PC-9 (cell line): ENCODE measurements at regions not wholly inside any gene's neighbourhood (a gene's known extent, or its start where the extent isn't known, plus 50 kb on each side); places are given as distances from the start of the nearest gene placed in this dataset.

Source experiments
- BruUV-seq: library from RNA; stranded (reverse); fragments of 400-500 nt; replicated peaks from 2 replicates; lab custom pipeline; 2021; lab: Mats Ljungman, UMichigan
- CTCF ChIA-PET: fragments of 300-600 bp; sonication (Branson Sonifier 250); formaldehyde crosslinking; loops from one replicate; lab custom pipeline; 2022; ENCODE audit warnings: antibody characterized with exemption; lab: Charles Lee
- POLR2A ChIA-PET: fragments of 300-600 bp; sonication (Branson Sonifier 250); formaldehyde crosslinking; loops from one replicate; lab custom pipeline; 2022; ENCODE audit warnings: antibody characterized with exemption; ENCODE audit not compliant: unreplicated experiment; lab: Charles Lee
- DNase-seq, 2 experiments: peaks; one replicate each; pipeline versions ENCODE4 v3.0.0 to v3.0.0-alpha.2; 2015 to 2022; ENCODE audit warnings: mixed read lengths in 1 of 2
- H2AFZ ChIP-seq: fragments of 200-600 bp; sonication (generic); 2 replicates; pipeline ENCODE4 v1.8.1; 2017; ENCODE audit warnings: antibody characterized with exemption
- H3F3A ChIP-seq: fragments of 200-600 bp; sonication (generic); 2 replicates; pipeline ENCODE4 v1.8.1; 2017; ENCODE audit warnings: antibody characterized with exemption, mild to moderate bottlenecking, low read depth; ENCODE audit not compliant: insufficient read depth
- H3K27ac ChIP-seq: fragments of 200-600 bp; sonication (generic); 2 replicates; pipeline ENCODE4 v1.6.1; 2016; ENCODE audit warnings: mixed run types
- H3K27me3 ChIP-seq: fragments of 200-600 bp; sonication (generic); 2 replicates; pipeline ENCODE4 v1.6.1; 2016; ENCODE audit warnings: low read depth, mixed run types; ENCODE audit not compliant: insufficient read depth
- H3K36me3 ChIP-seq: fragments of 200-600 bp; sonication (generic); 2 replicates; pipeline ENCODE4 v1.6.1; 2016; ENCODE audit warnings: low read depth, mixed run types
- H3K4me1 ChIP-seq: fragments of 200-600 bp; sonication (generic); replicated peaks from 2 replicates; pipeline ENCODE4 v1.6.1; 2016; ENCODE audit warnings: mixed run types; ENCODE audit not compliant: insufficient read depth
- H3K4me2 ChIP-seq: fragments of 200-600 bp; sonication (generic); 2 replicates; pipeline ENCODE4 v1.6.1; 2017; ENCODE audit warnings: mixed run types
- H3K4me3 ChIP-seq: fragments of 200-600 bp; sonication (generic); 2 replicates; pipeline ENCODE4 v1.6.1; 2016; ENCODE audit warnings: mixed run types
- H3K79me2 ChIP-seq: fragments of 200-600 bp; sonication (generic); 2 replicates; pipeline ENCODE4 v1.6.1; 2017; ENCODE audit warnings: low read depth, mixed run types
- H3K9me2 ChIP-seq: fragments of 200-600 bp; sonication (generic); 2 replicates; pipeline ENCODE4 v1.8.1; 2017; ENCODE audit warnings: mild to moderate bottlenecking; ENCODE audit not compliant: insufficient read depth
- H3K9me3 ChIP-seq: fragments of 200-600 bp; sonication (generic); 2 replicates; pipeline ENCODE4 v1.8.1; 2016; ENCODE audit warnings: low read depth; ENCODE audit not compliant: insufficient read depth
- H4K20me1 ChIP-seq: fragments of 200-600 bp; sonication (generic); 2 replicates; pipeline ENCODE4 v1.8.1; 2017; ENCODE audit not compliant: insufficient read depth
- CTCF ChIP-seq: fragments of 200-600 bp; sonication (generic); conservative IDR thresholded peaks from 2 replicates; pipeline ENCODE4 v1.6.1; 2017; ENCODE audit warnings: mixed run types, antibody characterized with exemption, mild to moderate bottlenecking, moderate library complexity
- EZH2 ChIP-seq: fragments of 200-600 bp; sonication (generic); IDR thresholded peaks from 2 replicates; pipeline ENCODE4 v1.8.0; 2017; ENCODE audit warnings: antibody characterized with exemption, low read depth
- intact Hi-C: fragments of 100-400 bp; cut with micrococcal nuclease; formaldehyde crosslinking; loops from one replicate; pipeline ENCODE4 v1.10.0; 2022; ENCODE audit not compliant: unreplicated experiment

GRCh38 chr15:47598996-47599395 is 118.3 kb upstream of the SEMA6D start:
- CTCF ChIA-PET: no interaction called here
- TF ChIP-seq CTCF (no peak), EZH2 (no peak)
- no peak overlapping the region for H3K4me3 ChIP-seq
- no peaks in the 10 kb centered on the region; the same call in 1 of the 2 replicates for H4K20me1 ChIP-seq
- H3K9me2 ChIP-seq: no peaks in the 10 kb centered on the region
- no peaks in the 10 kb centered on the region for H3K36me3 ChIP-seq
- DNase-seq: no peak
- H3K27ac ChIP-seq: no peak overlapping the region
- no peaks in the 10 kb centered on the region for H3K9me3 ChIP-seq
- no TSS peak for BruUV-seq
- no peak overlapping the region for H2AFZ ChIP-seq
- no peak overlapping the region for H3K4me2 ChIP-seq
- POLR2A ChIA-PET: no interaction called here
- no peaks in the 10 kb centered on the region for H3F3A ChIP-seq
- H3K27me3 ChIP-seq: no peaks in the 10 kb centered on the region
- H3K4me1 ChIP-seq: no peaks in the 10 kb centered on the region
- H3K79me2 ChIP-seq: no peaks in the 10 kb centered on the region
- intact Hi-C loops: no loop called here

- no peak overlapping the region for H2AFZ ChIP-seq
- H3K9me2 ChIP-seq: no peaks in the 10 kb centered on the region
- H3K27me3 ChIP-seq: no peaks in the 10 kb centered on the region
- H3K36me3 ChIP-seq: no peaks in the 10 kb centered on the region
- H3K79me2 ChIP-seq: no peaks in the 10 kb centered on the region
- H3K4me3 ChIP-seq: no peak overlapping the region
- no peaks in the 10 kb centered on the region for H3F3A ChIP-seq
- no peak overlapping the region for H3K4me2 ChIP-seq
- intact Hi-C loops: no loop called here
- ChIA-PET POLR2A (no interaction called here), CTCF (no interaction called here)
- no peaks in the 10 kb centered on the region for H3K9me3 ChIP-seq
- no peaks in the 10 kb centered on the region for H4K20me1 ChIP-seq
- no peaks in the 10 kb centered on the region for H3K4me1 ChIP-seq
- no peak for DNase-seq
- H3K27ac ChIP-seq: no peak overlapping the region
- TF ChIP-seq EZH2 (no peak), CTCF (no peak)
- BruUV-seq: no TSS peak
Observed at GRCh38 chr15:47599806-47600205, 117.5 kb upstream of the SEMA6D start.

GRCh38 chr15:47602121-47602520 is 115.2 kb upstream of the SEMA6D start:
- H3K4me1 ChIP-seq: no peaks in the 10 kb centered on the region
- TF ChIP-seq EZH2 (no peak), CTCF (no peak)
- no peaks in the 10 kb centered on the region for H3F3A ChIP-seq
- no peak overlapping the region for H3K27ac ChIP-seq
- intact Hi-C loops: no loop called here
- ChIA-PET POLR2A (no interaction called here), CTCF (no interaction called here)
- H3K79me2 ChIP-seq: no peaks in the 10 kb centered on the region
- H3K4me2 ChIP-seq: no peak overlapping the region
- H3K9me3 ChIP-seq: no peaks in the 10 kb centered on the region
- no peaks in the 10 kb centered on the region for H4K20me1 ChIP-seq
- no peak for DNase-seq
- no TSS peak for BruUV-seq
- H3K9me2 ChIP-seq: no peaks in the 10 kb centered on the region
- H3K27me3 ChIP-seq: no peaks in the 10 kb centered on the region
- no peak overlapping the region for H2AFZ ChIP-seq
- no peaks in the 10 kb centered on the region for H3K36me3 ChIP-seq
- no peak overlapping the region for H3K4me3 ChIP-seq
